RWPE2 (cell line): ENCODE measurements at regions not wholly inside any gene's neighbourhood (a gene's known extent, or its start where the extent isn't known, plus 50 kb on each side); places are given as distances from the start of the nearest gene placed in this dataset.

Experiments used
- ATAC-seq: fragments of 200-7000 bp; cut with Tn5 transposase; 3 replicates; pipeline ENCODE4 v1.9.1; 2021; ENCODE audit warnings: low read depth
- DNase-seq: peaks from one replicate; pipeline ENCODE4 v3.0.0-alpha.2; 2020; ENCODE audit warnings: low spot score
- H3K27ac ChIP-seq: fragments of 450-650 bp; 2 replicates; pipeline ENCODE4 v1.5.1; 2017; ENCODE audit warnings: mild to moderate bottlenecking; ENCODE audit not compliant: poor library complexity, severe bottlenecking
- H3K27me3 ChIP-seq: fragments of 250-450 bp; sonication (Bioruptor Pico); 2 replicates; pipeline ENCODE4 v1.5.1; 2021; ENCODE audit warnings: mild to moderate bottlenecking, moderate library complexity; ENCODE audit not compliant: insufficient read depth, poor library complexity, severe bottlenecking
- H3K36me3 ChIP-seq: fragments of 250-450 bp; sonication (Bioruptor Pico); 2 replicates; pipeline ENCODE4 v1.5.1; 2020; ENCODE audit warnings: low read depth, mild to moderate bottlenecking, moderate library complexity
- H3K4me1 ChIP-seq: fragments of 250-450 bp; sonication (Bioruptor Pico); 2 replicates; pipeline ENCODE4 v1.5.1; 2021; ENCODE audit warnings: mild to moderate bottlenecking, moderate library complexity; ENCODE audit not compliant: insufficient read depth, poor library complexity, severe bottlenecking
- H3K4me3 ChIP-seq: fragments of 250-450 bp; sonication (Bioruptor Pico); 2 replicates; pipeline ENCODE4 v1.5.1; 2021; ENCODE audit warnings: mild to moderate bottlenecking, moderate library complexity; ENCODE audit not compliant: severe bottlenecking
- H3K9me3 ChIP-seq: fragments of 250-450 bp; sonication (Bioruptor Pico); 2 replicates; pipeline ENCODE4 v1.5.1; 2021; ENCODE audit warnings: mild to moderate bottlenecking, moderate library complexity; ENCODE audit not compliant: severe bottlenecking
- TF ChIP-seq, protein P1 (sequence below): fragments of 450-650 bp; IDR thresholded peaks from one replicate; pipeline ENCODE4 v1.5.1; 2017; ENCODE audit warnings: mild to moderate bottlenecking, moderate library complexity; ENCODE audit not compliant: poor library complexity, severe bottlenecking

DNA sequence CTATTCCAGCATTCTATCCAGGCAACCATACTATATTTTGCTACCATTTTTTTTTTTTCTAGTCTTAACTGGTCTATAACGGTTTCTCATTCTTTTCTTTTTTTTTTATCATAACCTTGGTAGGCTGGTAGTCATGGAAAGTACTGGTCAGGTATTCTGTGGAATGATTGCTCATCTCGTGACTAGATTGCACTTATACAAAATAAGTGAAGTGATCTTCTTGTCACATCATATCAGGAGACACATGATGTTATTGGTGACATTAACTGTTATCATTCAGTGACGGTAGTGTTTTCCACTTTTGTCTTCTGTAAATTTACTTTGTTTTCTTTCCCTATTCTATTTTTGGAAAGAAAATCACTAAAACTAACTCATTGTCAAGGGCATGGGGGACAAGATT is 239.3 kb upstream of the SLITRK6 start:
- no peak for DNase-seq
- no peaks in the 10 kb centered on the region for H3K27me3 ChIP-seq
- TF ChIP-seq, protein P1, sequence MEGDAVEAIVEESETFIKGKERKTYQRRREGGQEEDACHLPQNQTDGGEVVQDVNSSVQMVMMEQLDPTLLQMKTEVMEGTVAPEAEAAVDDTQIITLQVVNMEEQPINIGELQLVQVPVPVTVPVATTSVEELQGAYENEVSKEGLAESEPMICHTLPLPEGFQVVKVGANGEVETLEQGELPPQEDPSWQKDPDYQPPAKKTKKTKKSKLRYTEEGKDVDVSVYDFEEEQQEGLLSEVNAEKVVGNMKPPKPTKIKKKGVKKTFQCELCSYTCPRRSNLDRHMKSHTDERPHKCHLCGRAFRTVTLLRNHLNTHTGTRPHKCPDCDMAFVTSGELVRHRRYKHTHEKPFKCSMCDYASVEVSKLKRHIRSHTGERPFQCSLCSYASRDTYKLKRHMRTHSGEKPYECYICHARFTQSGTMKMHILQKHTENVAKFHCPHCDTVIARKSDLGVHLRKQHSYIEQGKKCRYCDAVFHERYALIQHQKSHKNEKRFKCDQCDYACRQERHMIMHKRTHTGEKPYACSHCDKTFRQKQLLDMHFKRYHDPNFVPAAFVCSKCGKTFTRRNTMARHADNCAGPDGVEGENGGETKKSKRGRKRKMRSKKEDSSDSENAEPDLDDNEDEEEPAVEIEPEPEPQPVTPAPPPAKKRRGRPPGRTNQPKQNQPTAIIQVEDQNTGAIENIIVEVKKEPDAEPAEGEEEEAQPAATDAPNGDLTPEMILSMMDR, result no peak
- no peaks in the 10 kb centered on the region for H3K4me1 ChIP-seq
- H3K4me3 ChIP-seq, result no peak overlapping the region
- no peak overlapping the region for H3K27ac ChIP-seq
- ATAC-seq, result no peak
- H3K36me3 ChIP-seq, result no peaks in the 10 kb centered on the region
- no peaks in the 10 kb centered on the region for H3K9me3 ChIP-seq

DNA sequence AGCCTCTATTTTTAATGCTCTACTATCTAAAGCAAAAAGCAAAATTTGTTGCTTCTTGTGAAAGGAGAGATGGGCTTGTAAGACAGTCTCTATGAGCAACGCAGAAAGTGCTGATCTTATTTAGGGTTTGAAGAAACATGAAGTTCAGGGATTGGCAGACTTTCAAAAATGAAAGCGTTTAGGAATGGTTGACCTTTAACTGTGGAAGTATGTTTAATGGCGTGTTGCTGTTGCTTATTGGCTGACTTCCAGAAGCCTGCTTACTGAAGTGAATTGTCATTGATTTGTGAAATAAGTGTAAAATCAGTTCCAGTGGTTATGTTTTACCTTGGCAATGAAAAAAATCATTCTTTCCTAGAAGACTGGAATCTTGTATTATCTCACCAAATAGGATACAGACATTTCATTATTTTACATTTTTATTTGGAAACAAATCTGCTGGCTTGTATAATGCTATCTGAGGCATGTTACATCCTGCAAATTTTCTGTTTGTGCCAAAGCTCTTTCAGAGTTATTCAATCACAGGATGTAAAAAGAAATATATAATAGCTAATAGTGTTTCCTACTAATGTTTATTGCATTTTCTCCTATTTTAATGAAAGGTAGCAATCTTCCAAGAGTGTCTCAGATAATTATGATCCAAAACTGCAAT is 221.3 kb upstream of the SLITRK6 start:
- TF ChIP-seq, protein P1, result no peak
- Histone ChIP-seq H3K27me3 (no peaks in the 10 kb centered on the region), H3K9me3 (no peaks in the 10 kb centered on the region), H3K27ac (peak overlapping the region; percentile 18), H3K4me3 (no peak overlapping the region), H3K4me1 (peaks cover 6% of the 10 kb centered on the region), H3K36me3 (no peaks in the 10 kb centered on the region)
- DNase-seq (no peak), ATAC-seq (peak; percentile 57; the same call in 2 of the 3 replicates)

DNA sequence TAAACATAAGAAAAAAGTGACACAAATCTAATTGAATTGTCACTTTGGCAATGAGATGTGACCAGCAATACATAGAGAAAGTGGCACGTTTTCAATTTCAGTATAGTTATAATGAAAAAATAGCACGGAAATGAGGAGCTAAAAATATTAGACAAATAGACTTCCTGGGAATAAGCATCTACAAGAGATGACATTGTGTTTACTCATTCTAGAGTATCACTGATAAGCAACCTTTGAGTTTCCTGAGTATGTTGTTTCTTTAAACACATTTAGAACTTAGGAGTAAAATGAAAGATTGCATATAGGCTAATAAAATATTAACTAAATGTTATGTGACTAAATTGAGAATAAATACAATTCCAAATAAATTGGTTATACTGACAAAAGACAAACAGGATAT is 207.1 kb upstream of the SLITRK6 start:
- DNase-seq (no peak), ATAC-seq (no peak)
- Histone ChIP-seq H3K27me3 (no peaks in the 10 kb centered on the region), H3K36me3 (no peaks in the 10 kb centered on the region), H3K4me3 (no peak overlapping the region), H3K4me1 (no peaks in the 10 kb centered on the region), H3K9me3 (no peaks in the 10 kb centered on the region), H3K27ac (no peak overlapping the region)
- TF ChIP-seq, protein P1, result no peak

DNA sequence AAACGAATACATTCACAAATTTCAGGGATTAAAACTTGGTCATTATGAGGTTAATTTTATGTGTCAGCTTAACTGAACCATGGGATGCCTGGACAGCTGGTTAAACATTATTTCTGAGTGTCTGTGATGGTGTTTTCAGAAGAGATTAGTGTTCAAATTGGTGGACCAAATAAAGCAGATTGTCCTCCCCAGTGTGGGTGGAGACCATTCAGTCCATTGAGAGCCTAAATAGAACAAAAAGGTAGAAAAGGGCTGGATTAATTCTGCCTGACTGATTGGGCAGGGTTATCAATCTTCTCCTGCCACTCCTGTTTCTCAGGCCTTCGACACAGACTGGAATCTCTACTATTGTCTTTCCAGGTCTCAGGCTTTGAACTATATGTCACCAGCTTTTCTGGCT is 203.8 kb upstream of the SLITRK6 start:
- DNase-seq (no peak), ATAC-seq (no peak)
- Histone ChIP-seq H3K9me3 (no peaks in the 10 kb centered on the region), H3K27me3 (no peaks in the 10 kb centered on the region), H3K27ac (no peak overlapping the region), H3K4me1 (no peaks in the 10 kb centered on the region), H3K4me3 (no peak overlapping the region), H3K36me3 (no peaks in the 10 kb centered on the region)
- TF ChIP-seq, protein P1, result no peak

DNA sequence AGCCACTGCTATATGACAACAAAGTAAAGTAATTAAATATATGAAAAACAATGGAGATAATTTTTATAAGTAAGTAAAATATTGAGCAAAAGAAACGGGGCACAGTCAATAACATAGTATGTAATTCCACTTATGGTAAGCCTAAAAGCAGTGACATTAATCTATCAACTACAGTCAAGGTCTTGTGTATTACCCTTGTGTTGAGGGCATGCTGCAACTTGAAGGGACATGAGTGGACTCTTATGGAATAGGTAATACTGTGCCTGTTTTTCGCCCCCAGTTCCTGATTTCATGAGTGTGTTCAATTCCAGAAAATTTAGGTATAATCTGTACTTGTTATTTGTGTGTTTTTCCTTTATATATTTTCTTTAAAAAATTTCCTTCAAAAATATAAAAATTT is 201.3 kb upstream of the SLITRK6 start:
- no peak for ATAC-seq
- no peak for DNase-seq
- Histone ChIP-seq H3K27ac (no peak overlapping the region), H3K27me3 (no peaks in the 10 kb centered on the region), H3K4me1 (no peaks in the 10 kb centered on the region), H3K4me3 (no peak overlapping the region), H3K36me3 (no peaks in the 10 kb centered on the region), H3K9me3 (no peaks in the 10 kb centered on the region)
- TF ChIP-seq, protein P1, result no peak
